ENCODE measurements at regions not wholly inside any gene's neighbourhood (a gene's known extent, or its start where the extent isn't known, plus 50 kb on each side); places are given as distances from the start of the nearest gene placed in this dataset.

DNA sequence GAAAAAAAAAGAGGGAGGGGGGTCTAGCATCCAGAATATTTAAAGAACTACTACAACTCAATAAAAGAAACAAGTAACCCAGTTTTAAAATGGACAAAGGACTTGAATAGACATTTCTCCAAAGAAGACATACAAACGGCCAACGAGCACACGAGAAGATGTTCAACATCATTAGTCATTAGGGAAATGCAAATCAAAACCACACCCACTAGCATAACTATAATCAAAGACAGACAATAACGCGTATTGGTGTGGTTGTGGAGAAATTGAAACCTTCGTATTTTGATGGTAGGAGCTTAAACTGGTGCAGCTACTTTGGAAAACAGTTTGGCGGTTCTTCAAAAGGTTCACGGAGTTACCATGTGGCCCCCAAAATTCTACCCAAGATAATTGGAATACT is 64.3 kb upstream of the CAB39 start:
- CTCF ChIA-PET, result no interaction called here
- no peak overlapping the region for H3K4me3 Mint-ChIP-seq

DNA sequence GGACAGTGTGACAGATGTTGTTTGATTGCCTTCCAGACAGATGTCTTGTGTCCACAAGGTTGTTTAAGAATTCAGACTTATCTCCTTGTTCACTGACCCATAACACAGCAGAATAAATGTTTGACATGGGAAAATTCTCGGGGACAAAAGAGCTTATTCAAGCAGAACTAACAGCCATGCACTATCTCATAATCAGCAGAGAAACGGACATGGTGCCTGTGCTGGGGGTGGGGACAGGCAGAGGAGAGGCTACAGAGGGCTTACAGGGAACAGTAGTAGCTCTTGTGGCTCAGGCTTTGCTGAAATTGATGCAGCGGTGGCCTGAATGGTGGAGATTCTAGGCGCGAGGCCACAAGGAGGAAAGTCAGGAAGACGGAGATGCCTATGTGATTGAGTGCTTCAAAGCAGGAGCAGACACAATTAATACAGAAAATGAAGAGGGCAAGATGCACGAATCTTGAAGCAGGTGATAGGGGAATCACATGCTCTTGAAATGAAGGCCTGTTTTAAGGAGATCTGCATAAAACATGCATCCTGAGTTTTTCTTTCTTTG is 62.0 kb upstream of the CAB39 start:
- ChIA-PET CTCF (interaction anchor here (0.8 kb wide), 1 partner anchor 10 kb away, joined by 3 read pairs; no protein-coding TSS in a partner anchor), POLR2A (interaction anchor here (1.5 kb wide), 1 partner anchor 10 kb away, joined by 4 read pairs; no protein-coding TSS in a partner anchor)
- H3K4me1 Mint-ChIP-seq, result peaks cover 22% of the 10 kb centered on the region
- no peak for TF ChIP-seq EZH2 (IDR thresholded peaks at IDR 0.05; ENCODE audit: borderline replicate concordance, insufficient read depth, low read depth, low read length, poor library complexity, severe bottlenecking)
- TF ChIP-seq, protein P1, sequence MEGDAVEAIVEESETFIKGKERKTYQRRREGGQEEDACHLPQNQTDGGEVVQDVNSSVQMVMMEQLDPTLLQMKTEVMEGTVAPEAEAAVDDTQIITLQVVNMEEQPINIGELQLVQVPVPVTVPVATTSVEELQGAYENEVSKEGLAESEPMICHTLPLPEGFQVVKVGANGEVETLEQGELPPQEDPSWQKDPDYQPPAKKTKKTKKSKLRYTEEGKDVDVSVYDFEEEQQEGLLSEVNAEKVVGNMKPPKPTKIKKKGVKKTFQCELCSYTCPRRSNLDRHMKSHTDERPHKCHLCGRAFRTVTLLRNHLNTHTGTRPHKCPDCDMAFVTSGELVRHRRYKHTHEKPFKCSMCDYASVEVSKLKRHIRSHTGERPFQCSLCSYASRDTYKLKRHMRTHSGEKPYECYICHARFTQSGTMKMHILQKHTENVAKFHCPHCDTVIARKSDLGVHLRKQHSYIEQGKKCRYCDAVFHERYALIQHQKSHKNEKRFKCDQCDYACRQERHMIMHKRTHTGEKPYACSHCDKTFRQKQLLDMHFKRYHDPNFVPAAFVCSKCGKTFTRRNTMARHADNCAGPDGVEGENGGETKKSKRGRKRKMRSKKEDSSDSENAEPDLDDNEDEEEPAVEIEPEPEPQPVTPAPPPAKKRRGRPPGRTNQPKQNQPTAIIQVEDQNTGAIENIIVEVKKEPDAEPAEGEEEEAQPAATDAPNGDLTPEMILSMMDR (IDR thresholded peaks at IDR 0.05), result no peak
- Histone ChIP-seq H3K27me3 (replicated peaks in 1 of 4; ENCODE audit: control extremely low read depth in 1 of 4, control insufficient read depth in 3 of 4, insufficient read depth in 4 of 4, low read length in 3 of 4) (no peaks in the 10 kb centered on the region), H3K4me1 (ENCODE audit: control insufficient read depth in 2 of 2, insufficient read depth in 2 of 2, low read length in 2 of 2) (peaks cover 0 to 8% of the 10 kb centered on the region in 2 donors), H3K79me2 (ENCODE audit: control insufficient read depth, insufficient read depth, low read length) (no peaks in the 10 kb centered on the region), H4K20me1 (ENCODE audit: control insufficient read depth, insufficient read depth, low read length, poor library complexity, severe bottlenecking) (no peaks in the 10 kb centered on the region), H3K27ac (ENCODE audit: low read length in 2 of 2) (no peak overlapping the region), H2AFZ (ENCODE audit: insufficient read depth, low read depth, low read length, poor library complexity, severe bottlenecking) (no peak overlapping the region), H3K9ac (ENCODE audit: low read length) (no peak overlapping the region), H3K9me3 (ENCODE audit: control extremely low read depth in 1 of 3, control insufficient read depth in 2 of 3, insufficient read depth in 1 of 3, low read length in 2 of 3) (peaks cover 0 to 6% (median 1%) of the 10 kb centered on the region in 3 donors), H3K36me3 (replicated peaks in 1 of 2; ENCODE audit: control extremely low read depth in 1 of 2, control insufficient read depth in 1 of 2, extremely low read depth in 1 of 2, insufficient read depth in 2 of 2, low read length in 1 of 2) (no peaks in the 10 kb centered on the region), H3K4me3 (ENCODE audit: control extremely low read depth in 1 of 5, extremely low read depth in 1 of 5, insufficient read depth in 1 of 5, low read depth in 2 of 5, low read length in 4 of 5) (no peak overlapping the region), H3K4me2 (replicated peaks; ENCODE audit: low read depth, low read length, poor library complexity, severe bottlenecking) (no peak overlapping the region)
- DNase-seq (no peak), ATAC-seq (ENCODE audit: low read depth) (no peak)
- H3K4me3 Mint-ChIP-seq, result no peak overlapping the region
- H3K27ac Mint-ChIP-seq, result peak overlapping the region; percentile 4
- intact Hi-C loops (cut with micrococcal nuclease), result loop anchor here (10.0 kb wide), 1 partner anchor 144 kb away; no protein-coding TSS in a partner anchor
- WGBS (ENCODE audit: insufficient coverage), result 63% methylated on average over 6 of the region's 7 CpGs
- no peaks in the 10 kb centered on the region for H3K27me3 Mint-ChIP-seq
- H3K9me3 Mint-ChIP-seq (ENCODE audit: insufficient read depth), result peaks cover 5% of the 10 kb centered on the region

More for the DNA sequence above, 64.3 kb upstream of the CAB39 start:
- DNase-seq (no peak), ATAC-seq (ENCODE audit: low read depth) (no peak)
- POLR2A ChIA-PET, result interaction anchor here (0.7 kb wide), 1 partner anchor 63 kb away, joined by 4 read pairs; no protein-coding TSS in a partner anchor
- Histone ChIP-seq H3K9me3 (ENCODE audit: control extremely low read depth in 1 of 3, control insufficient read depth in 2 of 3, insufficient read depth in 1 of 3, low read length in 2 of 3) (peaks cover 0 to 6% (median 1%) of the 10 kb centered on the region in 3 donors), H3K4me3 (ENCODE audit: control extremely low read depth in 1 of 5, extremely low read depth in 1 of 5, insufficient read depth in 1 of 5, low read depth in 2 of 5, low read length in 4 of 5) (no peak overlapping the region), H2AFZ (ENCODE audit: insufficient read depth, low read depth, low read length, poor library complexity, severe bottlenecking) (no peak overlapping the region), H3K9ac (ENCODE audit: low read length) (no peak overlapping the region), H3K36me3 (replicated peaks in 1 of 2; ENCODE audit: control extremely low read depth in 1 of 2, control insufficient read depth in 1 of 2, extremely low read depth in 1 of 2, insufficient read depth in 2 of 2, low read length in 1 of 2) (no peaks in the 10 kb centered on the region), H3K27ac (ENCODE audit: low read length in 2 of 2) (no peak overlapping the region), H3K27me3 (replicated peaks in 1 of 4; ENCODE audit: control extremely low read depth in 1 of 4, control insufficient read depth in 3 of 4, insufficient read depth in 4 of 4, low read length in 3 of 4) (no peaks in the 10 kb centered on the region), H3K79me2 (ENCODE audit: control insufficient read depth, insufficient read depth, low read length) (no peaks in the 10 kb centered on the region), H4K20me1 (ENCODE audit: control insufficient read depth, insufficient read depth, low read length, poor library complexity, severe bottlenecking) (no peaks in the 10 kb centered on the region), H3K4me1 (ENCODE audit: control insufficient read depth in 2 of 2, insufficient read depth in 2 of 2, low read length in 2 of 2) (peaks cover 13 to 17% of the 10 kb centered on the region in 2 donors), H3K4me2 (replicated peaks; ENCODE audit: low read depth, low read length, poor library complexity, severe bottlenecking) (no peak overlapping the region)
- H3K9me3 Mint-ChIP-seq (ENCODE audit: insufficient read depth), result peaks cover 5% of the 10 kb centered on the region
- H3K27me3 Mint-ChIP-seq, result no peaks in the 10 kb centered on the region
- no peak overlapping the region for H3K27ac Mint-ChIP-seq
- TF ChIP-seq EZH2 (IDR thresholded peaks at IDR 0.05; ENCODE audit: borderline replicate concordance, insufficient read depth, low read depth, low read length, poor library complexity, severe bottlenecking), result no peak
- TF ChIP-seq, protein P1 (IDR thresholded peaks at IDR 0.05), result no peak
- intact Hi-C loops (cut with micrococcal nuclease), result no loop called here
- no CpG with 5 or more reads among the region's 8 CpGs for WGBS (ENCODE audit: insufficient coverage)
- peaks cover 30% of the 10 kb centered on the region for H3K4me1 Mint-ChIP-seq

All from B cell (primary cell).